Smooth muscle cell (in vitro differentiated cells): ENCODE measurements at regions not wholly inside any gene's neighbourhood (a gene's known extent, or its start where the extent isn't known, plus 50 kb on each side); places are given as distances from the start of the nearest gene placed in this dataset.
"Not testable (repeated sequence)": the region's sequence is repeated elsewhere in the genome, so short reads cannot be mapped to it uniquely, and the experiment has no call there.

Experiments
- DNase-seq: peaks from one replicate; lab custom pipeline; 2025; ENCODE audit not compliant: unreplicated experiment; lab: John Stamatoyannopoulos, UW
- H2AFZ ChIP-seq: fragments of 200-600 bp; sonication (generic); 2 replicates; pipeline ENCODE4 v1.6.0; 2016; ENCODE audit warnings: antibody characterized with exemption, low read depth, mild to moderate bottlenecking
- H3F3A ChIP-seq: fragments of 200-600 bp; sonication (generic); 2 replicates; pipeline ENCODE4 v1.6.0; 2017; ENCODE audit warnings: antibody characterized with exemption, low read depth
- H3K27ac ChIP-seq: fragments of 200-600 bp; sonication (generic); 2 replicates; pipeline ENCODE4 v1.5.1; 2016; ENCODE audit warnings: low read depth, mild to moderate bottlenecking
- H3K27me3 ChIP-seq: fragments of 200-600 bp; sonication (generic); 2 replicates; pipeline ENCODE4 v1.6.1; 2016; ENCODE audit warnings: low read depth, mild to moderate bottlenecking
- H3K36me3 ChIP-seq: fragments of 200-600 bp; sonication (generic); 2 replicates; pipeline ENCODE4 v1.5.1; 2016; ENCODE audit warnings: low read depth
- H3K4me1 ChIP-seq: fragments of 200-600 bp; sonication (generic); 2 replicates; pipeline ENCODE4 v1.5.1; 2016; ENCODE audit warnings: low read depth
- H3K4me2 ChIP-seq: fragments of 200-600 bp; sonication (generic); 2 replicates; pipeline ENCODE4 v1.6.0; 2016; ENCODE audit warnings: mild to moderate bottlenecking
- H3K4me3 ChIP-seq: fragments of 200-600 bp; sonication (generic); 2 replicates; pipeline ENCODE4 v1.5.1; 2016; ENCODE audit warnings: mild to moderate bottlenecking
- H3K79me2 ChIP-seq: fragments of 200-600 bp; sonication (generic); 2 replicates; pipeline ENCODE4 v1.6.0; 2016; ENCODE audit warnings: low read depth, mild to moderate bottlenecking
- H3K9ac ChIP-seq: fragments of 200-600 bp; sonication (generic); 2 replicates; pipeline ENCODE4 v1.6.0; 2016; ENCODE audit warnings: low read depth
- H3K9me3 ChIP-seq: fragments of 200-600 bp; sonication (generic); replicated peaks from 2 replicates; pipeline ENCODE4 v1.5.1; 2016; ENCODE audit warnings: low read depth
- H4K20me1 ChIP-seq: fragments of 200-600 bp; sonication (generic); 2 replicates; pipeline ENCODE4 v1.6.0; 2016; ENCODE audit warnings: low read depth
- CTCF ChIP-seq: fragments of 200-600 bp; sonication (generic); IDR thresholded peaks from 2 replicates; pipeline ENCODE4 v1.5.1; 2017; ENCODE audit warnings: borderline replicate concordance, mild to moderate bottlenecking, antibody characterized with exemption; ENCODE audit not compliant: insufficient read depth, poor library complexity, severe bottlenecking
- WGBS: methylation state at CpG from one replicate; pipeline ENCODE4 v1.1.7; 2016; ENCODE audit warnings: low lambda C conversion rate; 5-methylcytosine and 5-hydroxymethylcytosine counted together

GRCh38 chr1:222057162-222057561, 315.3 kb upstream of the DUSP10 start:
- Histone ChIP-seq H3F3A (no peaks in the 10 kb centered on the region), H3K79me2 (no peaks in the 10 kb centered on the region), H3K9me3 (no peaks in the 10 kb centered on the region), H3K9ac (no peak overlapping the region), H3K27me3 (no peaks in the 10 kb centered on the region), H2AFZ (no peak overlapping the region), H3K4me1 (no peaks in the 10 kb centered on the region), H3K36me3 (no peaks in the 10 kb centered on the region), H3K4me2 (no peak overlapping the region), H4K20me1 (no peaks in the 10 kb centered on the region), H3K4me3 (no peak overlapping the region), H3K27ac (no peak overlapping the region)
- DNase-seq = no peak
- no peak for TF ChIP-seq CTCF
- 79% methylated on average over 3 of the region's 3 CpGs for WGBS

GRCh38 chr1:222054416-222054815, 312.5 kb upstream of the DUSP10 start:
- no peak overlapping the region for H3K4me2 ChIP-seq
- no peaks in the 10 kb centered on the region for H4K20me1 ChIP-seq
- 94% methylated on average over 6 of the region's 6 CpGs for WGBS
- TF ChIP-seq CTCF = no peak
- H3K27me3 ChIP-seq = no peaks in the 10 kb centered on the region
- H3F3A ChIP-seq = no peaks in the 10 kb centered on the region
- no peaks in the 10 kb centered on the region for H3K4me1 ChIP-seq
- no peaks in the 10 kb centered on the region for H3K36me3 ChIP-seq
- H3K4me3 ChIP-seq = no peak overlapping the region
- no peaks in the 10 kb centered on the region for H3K79me2 ChIP-seq
- no peak overlapping the region for H3K27ac ChIP-seq
- DNase-seq = no peak
- no peak overlapping the region for H3K9ac ChIP-seq
- H2AFZ ChIP-seq = no peak overlapping the region
- H3K9me3 ChIP-seq = no peaks in the 10 kb centered on the region

GRCh38 chr1:222053790-222054294, 312.0 kb upstream of the DUSP10 start:
- no peak for TF ChIP-seq CTCF
- Histone ChIP-seq H3K36me3 (no peaks in the 10 kb centered on the region), H3F3A (peaks cover 6% of the 10 kb centered on the region), H3K9ac (no peak overlapping the region), H3K27me3 (no peaks in the 10 kb centered on the region), H3K27ac (no peak overlapping the region), H4K20me1 (no peaks in the 10 kb centered on the region), H2AFZ (no peak overlapping the region), H3K4me1 (peaks cover 5% of the 10 kb centered on the region), H3K9me3 (no peaks in the 10 kb centered on the region), H3K4me3 (no peak overlapping the region), H3K79me2 (no peaks in the 10 kb centered on the region), H3K4me2 (no peak overlapping the region)
- WGBS = 91% methylated on average over 5 of the region's 5 CpGs
- DNase-seq = no peak

GRCh38 chr1:222051311-222051710, 309.4 kb upstream of the DUSP10 start:
- H4K20me1 ChIP-seq, H3K9me3 ChIP-seq, H3K4me3 ChIP-seq, H3K36me3 ChIP-seq, H3K4me2 ChIP-seq, H3K9ac ChIP-seq, H3K27me3 ChIP-seq, DNase-seq, H3K4me1 ChIP-seq, H2AFZ ChIP-seq, H3K79me2 ChIP-seq, H3K27ac ChIP-seq: not testable (repeated sequence)
- 100% methylated on average over 1 of the region's 1 CpG for WGBS
- peaks cover 12% of the 10 kb centered on the region for H3F3A ChIP-seq

GRCh38 chr1:222049661-222050060, 307.8 kb upstream of the DUSP10 start:
- not testable (repeated sequence) for H2AFZ ChIP-seq, DNase-seq, H3K9ac ChIP-seq, H4K20me1 ChIP-seq, H3K27ac ChIP-seq, H3K79me2 ChIP-seq, H3K36me3 ChIP-seq, H3K4me3 ChIP-seq, H3K9me3 ChIP-seq, H3K27me3 ChIP-seq, H3K4me2 ChIP-seq, H3K4me1 ChIP-seq
- 96% methylated on average over 22 of the region's 28 CpGs for WGBS
- H3F3A ChIP-seq = peaks cover 13% of the 10 kb centered on the region
